MV-4-11 (cell line): ENCODE measurements at regions not wholly inside any gene's neighbourhood (a gene's known extent, or its start where the extent isn't known, plus 50 kb on each side); places are given as distances from the start of the nearest gene placed in this dataset.

Experiments
- DNase-seq: peaks from one replicate; lab custom pipeline; 2025; lab: John Stamatoyannopoulos, UW

- DNase-seq: no peak
These were observed 469.7 kb downstream of the PRELID2 start for GRCh38 chr5:145365464-145365863.

DNA sequence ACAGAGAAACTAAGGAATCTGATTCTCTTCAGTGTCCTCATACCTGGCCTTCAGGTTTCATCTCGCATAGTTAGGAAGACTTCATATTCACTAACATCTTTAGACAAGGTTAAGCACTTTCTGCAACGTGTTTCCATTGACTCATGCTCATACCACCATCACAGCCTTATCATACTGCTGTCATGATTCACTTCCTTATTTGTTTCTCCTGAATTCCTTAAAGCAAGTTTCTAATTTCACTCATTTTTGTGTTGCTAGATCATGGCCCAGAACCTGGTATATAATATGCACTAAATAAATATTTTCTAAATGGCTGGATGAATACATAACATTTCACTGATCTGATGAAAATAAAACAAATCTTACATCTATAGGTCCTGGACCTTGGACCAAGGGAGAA is 472.9 kb downstream of the PRELID2 start:
- no peak for DNase-seq

DNA sequence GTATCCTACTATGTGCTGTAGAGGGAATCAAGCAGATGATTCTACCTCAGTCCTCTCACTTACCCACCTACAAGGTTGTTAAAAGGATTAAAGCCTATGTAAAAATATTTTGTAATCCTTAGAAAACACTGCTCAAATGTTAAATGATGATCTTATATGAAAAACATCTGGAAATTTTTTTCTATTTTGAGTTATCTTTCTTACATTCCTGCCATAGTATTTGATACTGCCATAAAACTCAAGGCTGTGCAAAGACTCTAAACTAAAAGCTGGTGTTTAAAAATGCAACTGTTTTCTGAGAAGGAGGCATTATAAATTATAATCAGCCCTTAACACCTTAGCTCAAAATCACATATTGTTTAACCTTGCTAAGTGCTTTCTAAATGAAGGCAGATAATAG is 474.2 kb downstream of the PRELID2 start:
- DNase-seq: no peak

DNA sequence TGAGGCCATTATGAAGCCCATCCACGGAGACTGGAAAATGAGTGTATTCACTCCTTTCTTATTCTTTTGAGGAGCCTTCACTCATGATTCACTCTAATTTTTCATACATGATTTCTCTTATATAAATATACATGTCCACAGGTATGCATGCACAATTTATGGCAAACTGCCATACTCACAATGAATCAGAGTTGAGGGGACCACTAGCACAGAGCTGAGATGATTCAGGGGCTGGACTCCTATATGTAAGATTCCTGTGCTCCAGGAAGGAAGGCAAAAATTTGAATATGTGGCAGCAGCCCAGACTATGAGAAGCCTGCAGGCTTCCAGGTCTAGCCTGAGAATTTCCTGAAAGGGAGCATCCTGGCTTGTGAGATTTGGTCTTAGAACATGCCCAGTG is 484.6 kb downstream of the PRELID2 start:
- no peak for DNase-seq

DNA sequence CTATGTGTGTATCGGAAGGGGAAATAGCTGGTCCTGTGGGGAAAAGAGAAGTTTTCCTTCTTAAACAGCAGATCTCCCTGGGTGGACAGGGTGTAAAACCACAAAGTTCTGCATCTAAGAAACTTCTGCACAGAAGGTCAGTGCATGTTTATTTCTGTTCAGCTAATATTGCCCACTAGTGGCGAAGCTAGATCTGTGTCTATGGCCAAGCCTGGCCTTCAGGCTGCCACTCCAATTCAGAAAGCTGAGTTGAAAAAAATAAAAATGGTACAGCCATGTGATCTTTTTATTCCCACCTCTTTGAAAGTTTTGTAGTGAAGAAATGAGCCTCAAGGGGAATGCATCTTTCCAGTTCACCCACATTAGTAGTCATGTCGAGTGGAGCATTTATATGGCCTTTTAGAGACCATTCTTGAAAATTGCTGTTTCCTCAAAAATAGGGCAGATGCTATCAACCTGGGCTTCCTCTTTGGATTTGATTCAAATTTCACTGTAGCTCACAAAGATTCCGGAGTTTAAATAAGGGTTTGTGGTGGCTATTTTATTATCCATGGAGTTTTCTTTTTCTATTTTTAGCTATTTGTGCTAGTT is 488.0 kb downstream of the PRELID2 start:
- DNase-seq: peak; percentile 8

GRCh38 chr5:145345511-145346287 is 489.4 kb downstream of the PRELID2 start:
- no peak for DNase-seq

DNA sequence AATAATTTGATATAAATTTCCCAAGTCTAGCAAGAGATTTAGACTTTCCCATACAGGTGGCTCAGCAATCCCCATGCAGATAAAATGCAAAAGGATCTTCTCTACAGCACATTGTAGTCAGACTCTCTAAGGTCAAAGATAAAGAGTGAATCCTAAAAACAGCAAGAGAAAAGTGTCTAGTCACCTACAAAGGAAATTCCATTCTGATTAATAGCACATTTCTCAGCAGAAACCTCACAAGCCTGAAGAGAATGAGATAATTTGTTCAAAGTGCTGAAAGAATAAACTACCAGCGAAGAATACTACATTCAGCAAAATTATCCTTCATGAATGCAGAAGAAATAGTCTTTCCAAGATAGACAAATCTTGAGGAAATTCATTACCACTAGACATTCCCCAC is 493.3 kb downstream of the PRELID2 start:
- no peak for DNase-seq

DNA sequence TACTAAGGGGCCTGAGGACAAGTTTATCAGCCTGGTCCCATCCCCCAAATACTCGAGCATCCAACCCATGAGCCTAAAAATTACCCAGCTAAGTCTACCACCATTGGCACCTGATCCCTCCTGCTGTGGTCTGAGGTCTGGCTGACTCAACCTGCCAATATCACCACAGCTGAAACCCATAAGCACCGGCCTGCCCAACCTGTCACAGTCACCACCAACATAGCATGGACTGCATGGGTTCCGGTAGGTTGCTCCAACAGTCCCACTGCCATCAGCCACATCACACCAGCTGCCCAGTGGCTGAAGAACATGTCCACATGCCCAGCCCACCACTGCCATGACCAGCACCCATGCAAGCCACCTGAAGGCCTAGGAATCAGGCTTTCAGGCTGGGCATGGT is 495.0 kb downstream of the PRELID2 start:
- DNase-seq: no peak

- DNase-seq: no peak
These were observed 510.2 kb downstream of the PRELID2 start for GRCh38 chr5:145324767-145325479.

DNA sequence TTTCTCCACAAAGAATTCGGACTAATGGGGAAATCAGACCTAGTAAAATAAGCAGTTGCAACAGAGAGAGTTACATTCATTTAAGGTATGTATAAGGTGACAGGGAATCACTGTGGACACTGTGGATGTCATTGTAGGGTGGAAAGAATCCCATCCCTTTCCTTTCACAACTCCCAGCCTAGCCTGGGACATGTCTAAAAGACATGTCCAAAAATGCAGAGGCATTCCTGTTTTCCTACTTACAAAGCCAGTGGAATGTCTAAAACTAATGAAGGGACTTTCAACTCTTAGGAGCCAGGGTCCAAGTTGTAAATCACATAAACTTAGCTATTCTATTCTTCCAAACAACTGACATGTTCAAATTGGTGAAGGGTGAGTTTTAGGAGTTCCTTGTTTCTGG is 511.0 kb downstream of the PRELID2 start:
- DNase-seq: no peak

- no peak for DNase-seq
These were observed 518.9 kb downstream of the PRELID2 start for GRCh38 chr5:145316282-145316681.

DNA sequence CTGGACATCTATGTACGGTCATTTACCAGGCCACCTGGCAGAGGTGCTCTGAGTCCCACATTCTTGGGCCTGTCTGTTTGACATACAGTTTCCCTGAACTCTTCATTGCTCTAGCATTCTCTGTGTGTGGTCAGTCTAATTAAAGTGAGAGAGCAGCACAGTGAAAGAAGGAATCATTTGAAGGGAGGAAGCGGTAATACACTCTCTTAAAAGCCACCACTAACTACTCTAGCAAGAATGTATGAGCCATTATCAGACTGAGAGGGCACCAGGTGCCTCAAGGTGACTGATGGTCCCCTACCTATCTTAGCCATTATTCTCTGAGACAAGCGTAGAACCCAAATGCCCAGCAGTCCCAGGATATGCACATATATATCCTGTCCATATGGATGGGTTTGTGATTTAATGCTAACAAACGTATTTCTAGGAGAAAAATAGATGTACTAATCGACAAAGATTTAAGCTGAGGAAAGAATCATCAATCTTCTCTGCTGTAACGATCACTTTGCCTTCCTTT is 527.2 kb downstream of the PRELID2 start:
- no peak for DNase-seq

- no peak for DNase-seq
These were observed 539.8 kb downstream of the PRELID2 start for GRCh38 chr5:145295236-145295835.

DNA sequence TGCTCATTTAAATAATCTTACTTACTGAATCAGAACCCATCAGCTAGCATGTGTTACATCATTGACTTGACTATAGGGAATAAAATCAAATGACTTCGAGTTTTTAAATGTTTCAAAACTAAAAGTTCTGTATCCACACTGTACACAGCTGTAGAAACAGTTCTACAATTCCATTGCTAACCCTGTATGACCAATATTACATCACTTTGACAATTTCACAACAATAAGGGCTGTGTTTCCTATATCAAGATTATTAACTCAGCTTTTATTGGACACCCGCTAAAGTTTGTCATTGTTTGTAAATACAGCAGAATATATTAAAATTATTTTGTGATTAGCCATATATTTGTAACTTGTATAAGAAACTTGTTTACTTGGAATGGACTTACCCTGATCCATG is 540.8 kb downstream of the PRELID2 start:
- DNase-seq: no peak

DNA sequence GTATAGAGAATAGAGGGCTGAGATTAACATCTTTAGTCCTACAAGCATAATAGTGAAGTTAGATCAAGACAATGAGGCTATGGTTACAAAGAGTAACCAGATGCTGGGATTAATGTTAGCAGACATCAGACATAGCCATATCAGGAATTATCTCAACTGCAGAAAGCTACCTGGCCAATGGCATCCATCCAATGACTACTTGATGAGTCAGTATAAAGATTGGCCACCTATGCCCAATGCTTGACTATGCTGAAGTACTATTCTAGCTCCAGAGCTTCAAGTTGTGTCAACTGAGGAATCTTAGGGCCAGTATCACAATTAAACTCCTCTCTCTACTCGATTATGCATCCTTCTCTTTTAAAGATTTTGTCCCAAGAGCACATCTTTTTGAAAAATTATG is 541.4 kb downstream of the PRELID2 start:
- no peak for DNase-seq

DNA sequence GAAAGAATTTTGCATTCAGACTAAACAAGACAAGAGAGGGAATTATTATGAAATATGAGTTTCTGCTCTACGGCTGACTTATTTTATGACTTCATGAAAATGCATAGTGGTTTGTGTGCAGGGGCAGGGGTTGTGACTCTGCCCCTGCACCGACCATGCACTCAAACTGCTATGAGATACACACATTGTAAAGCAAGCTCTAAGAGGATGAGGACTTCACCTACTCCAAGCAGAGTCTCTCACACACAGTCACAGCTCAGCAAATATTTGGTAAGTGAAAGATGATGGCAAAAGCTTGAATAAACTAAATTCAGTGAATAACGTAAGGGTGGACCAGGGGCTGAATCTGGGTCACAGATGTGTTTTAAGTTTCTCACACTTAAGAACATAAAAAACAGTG is 542.9 kb downstream of the PRELID2 start:
- no peak for DNase-seq

- no peak for DNase-seq
These were observed 551.9 kb downstream of the PRELID2 start for GRCh38 chr5:145283141-145283810.

DNA sequence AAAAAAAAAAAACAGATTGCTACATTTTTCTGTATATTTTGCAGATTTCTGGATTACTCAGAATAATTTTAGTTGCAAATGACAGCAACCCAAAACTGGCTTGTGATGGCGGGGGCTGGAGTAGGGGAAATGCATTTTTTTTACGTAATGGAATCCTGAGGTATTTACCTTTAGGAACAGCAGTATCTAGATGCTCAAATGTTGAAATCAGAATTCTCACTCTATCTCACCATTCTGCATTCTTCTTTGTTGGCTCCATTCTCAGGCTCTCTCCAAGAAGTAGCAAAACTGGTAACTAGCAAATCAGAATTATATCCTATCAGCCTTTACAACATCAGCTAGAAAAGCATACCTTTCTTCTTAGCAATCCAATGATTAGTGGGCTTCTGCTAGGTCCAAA is 554.3 kb downstream of the PRELID2 start:
- no peak for DNase-seq

DNA sequence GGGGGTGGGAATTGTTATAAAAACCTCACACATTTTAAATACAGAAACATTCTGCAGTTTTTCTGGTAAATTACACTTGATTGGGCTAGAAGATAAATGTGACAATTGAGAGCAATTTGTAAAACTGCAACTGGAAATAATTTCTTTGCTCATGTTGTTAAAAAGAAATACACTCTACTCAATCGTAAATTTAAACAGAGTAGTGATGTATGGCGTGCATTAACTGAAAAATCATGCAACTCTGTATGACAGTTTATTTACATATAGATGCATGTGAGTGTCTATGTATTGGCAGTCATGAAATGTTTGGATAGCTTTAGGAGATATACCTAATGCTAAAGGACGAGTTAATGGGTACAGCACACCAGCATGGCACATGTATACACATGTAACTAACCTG is 554.9 kb downstream of the PRELID2 start:
- DNase-seq: no peak

DNA sequence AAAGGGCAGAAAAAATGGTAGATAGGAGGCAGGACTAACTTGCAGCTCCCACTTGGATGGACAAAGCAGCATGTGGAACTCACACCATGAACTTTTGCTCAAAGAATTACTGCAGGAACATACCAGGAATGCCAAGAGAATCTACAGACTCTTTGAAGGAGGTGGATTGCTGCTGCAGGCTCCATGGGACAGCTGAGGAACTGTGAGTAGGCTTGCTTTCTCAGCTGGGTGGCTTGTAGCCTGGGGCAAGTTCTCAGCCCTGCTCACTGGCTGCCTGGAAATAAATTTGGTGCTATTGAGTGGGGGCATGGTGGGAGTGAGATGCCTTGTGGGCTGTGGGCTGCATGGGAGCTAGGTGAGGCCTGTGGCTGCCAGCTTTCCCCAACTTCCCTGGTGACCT is 574.5 kb downstream of the PRELID2 start:
- DNase-seq: no peak

- no peak for DNase-seq
These were observed 587.4 kb downstream of the PRELID2 start for GRCh38 chr5:145247745-145248040.
